IMR-90 (cell line): ENCODE measurements at regions not wholly inside any gene's neighbourhood (a gene's known extent, or its start where the extent isn't known, plus 50 kb on each side); places are given as distances from the start of the nearest gene placed in this dataset.

Source experiments
- ATAC-seq: fragments of 200-7000 bp; cut with Tn5 transposase; 2 replicates; pipeline ENCODE4 v1.9.1; 2020; ENCODE audit warnings: low read depth, mild to moderate bottlenecking, moderate library complexity
- BruUV-seq: library from RNA; stranded (reverse); fragments of 400-500 nt; replicated peaks from 2 replicates; lab custom pipeline; 2021; lab: Mats Ljungman, UMichigan
- CTCF ChIA-PET: fragments of 300-600 bp; formaldehyde crosslinking; extraction: SDS; loops from one replicate; lab custom pipeline; 2021; ENCODE audit warnings: antibody characterized with exemption; lab: Yijun Ruan, JAX
- POLR2A ChIA-PET: fragments of 300-600 bp; sonication (Branson Sonifier 250); formaldehyde crosslinking; loops from one replicate; lab custom pipeline; 2022; ENCODE audit warnings: antibody characterized with exemption; ENCODE audit not compliant: unreplicated experiment; lab: Charles Lee
- DNase-seq: peaks from one replicate; pipeline ENCODE4 v3.0.0; 2013
- H2AFZ ChIP-seq: replicated peaks from 2 replicates; pipeline ENCODE3; 2013; ENCODE audit warnings: low read length, mild to moderate bottlenecking; ENCODE audit not compliant: poor library complexity
- H2AK5ac ChIP-seq: 2 replicates; pipeline ENCODE4 v1.6.1; 2013; ENCODE audit warnings: low read depth, low read length, inconsistent platforms
- H2AK9ac ChIP-seq: replicated peaks from 2 replicates; pipeline ENCODE3; 2013; ENCODE audit warnings: mild to moderate bottlenecking, low read depth, low read length, moderate library complexity; ENCODE audit not compliant: poor library complexity
- H2BK120ac ChIP-seq: 2 replicates; pipeline ENCODE4 v1.6.1; 2013; ENCODE audit warnings: low read depth, low read length, inconsistent platforms
- H2BK15ac ChIP-seq: 3 replicates; pipeline ENCODE4 v1.6.1; 2013; ENCODE audit warnings: low read depth, low read length, inconsistent platforms
- H2BK20ac ChIP-seq: 2 replicates; pipeline ENCODE4 v1.6.1; 2013; ENCODE audit warnings: low read depth, mild to moderate bottlenecking, inconsistent platforms, low read length, moderate library complexity
- H2BK5ac ChIP-seq: 2 replicates; pipeline ENCODE4 v1.6.1; 2013; ENCODE audit warnings: mild to moderate bottlenecking, low read depth, low read length, inconsistent platforms; ENCODE audit not compliant: poor library complexity, severe bottlenecking
- H3K14ac ChIP-seq: replicated peaks from 2 replicates; pipeline ENCODE4 v1.6.1; 2013; ENCODE audit warnings: low read depth, low read length, inconsistent platforms
- H3K18ac ChIP-seq: 2 replicates; pipeline ENCODE4 v1.6.1; 2013; ENCODE audit warnings: low read depth, low read length, control low read depth
- H3K23ac ChIP-seq: 2 replicates; pipeline ENCODE4 v1.6.1; 2013; ENCODE audit warnings: low read depth, low read length, inconsistent platforms
- H3K27ac ChIP-seq: 2 replicates; pipeline ENCODE4 v1.5.1; 2013; ENCODE audit warnings: mild to moderate bottlenecking, control low read depth, low read length; ENCODE audit not compliant: insufficient read depth
- H3K27me3 ChIP-seq: 2 replicates; pipeline ENCODE4 v1.6.1; 2013; ENCODE audit warnings: low read length; ENCODE audit not compliant: control insufficient read depth, insufficient read depth
- H3K36me3 ChIP-seq: 2 replicates; pipeline ENCODE4 v1.6.1; 2013; ENCODE audit warnings: low read length, mixed read lengths; ENCODE audit not compliant: control insufficient read depth, insufficient read depth
- H3K4ac ChIP-seq: 2 replicates; pipeline ENCODE4 v1.6.1; 2013; ENCODE audit warnings: low read depth, low read length, inconsistent platforms
- H3K4me1 ChIP-seq: 2 replicates; pipeline ENCODE4 v1.6.1; 2013; ENCODE audit warnings: low read length, mixed read lengths; ENCODE audit not compliant: control insufficient read depth, insufficient read depth
- H3K4me2 ChIP-seq: 2 replicates; pipeline ENCODE4 v1.6.1; 2013; ENCODE audit warnings: low read depth, mild to moderate bottlenecking, control low read depth, low read length, moderate library complexity
- H3K4me3 ChIP-seq: 2 replicates; pipeline ENCODE4 v1.5.1; 2013; ENCODE audit warnings: low read depth, mild to moderate bottlenecking, control low read depth, low read length, moderate library complexity; ENCODE audit not compliant: insufficient read depth
- H3K56ac ChIP-seq: 2 replicates; pipeline ENCODE4 v1.6.1; 2013; ENCODE audit warnings: low read length, inconsistent platforms; ENCODE audit not compliant: insufficient read depth; ENCODE audit errors: extremely low read depth
- H3K79me1 ChIP-seq, 2 experiments: 2 replicates each; pipeline ENCODE4 v1.6.1; 2013; ENCODE audit warnings: low read length in 2 of 2, inconsistent platforms in 1 of 2, low read depth in 1 of 2
- H3K9ac ChIP-seq: 2 replicates; pipeline ENCODE4 v1.6.1; 2013; ENCODE audit warnings: low read depth, low read length, control low read depth
- H3K9me1 ChIP-seq: 2 replicates; pipeline ENCODE4 v1.6.1; 2013; ENCODE audit warnings: low read length, inconsistent platforms; ENCODE audit not compliant: insufficient read depth
- H3K9me3 ChIP-seq: 2 replicates; pipeline ENCODE4 v1.6.1; 2013; ENCODE audit warnings: low read length; ENCODE audit not compliant: control insufficient read depth, insufficient read depth
- H4K20me1 ChIP-seq: 2 replicates; pipeline ENCODE4 v1.6.1; 2013; ENCODE audit warnings: low read length, inconsistent platforms; ENCODE audit not compliant: insufficient read depth
- H4K5ac ChIP-seq: 2 replicates; pipeline ENCODE4 v1.6.1; 2013; ENCODE audit warnings: mild to moderate bottlenecking, low read depth, low read length, control low read depth
- H4K8ac ChIP-seq, 2 experiments: 2 replicates each; pipeline ENCODE4 v1.6.1; 2013; ENCODE audit warnings: low read depth in 2 of 2, low read length in 2 of 2, control low read depth in 1 of 2, inconsistent platforms in 1 of 2
- H4K91ac ChIP-seq: 2 replicates; pipeline ENCODE4 v1.6.1; 2013; ENCODE audit warnings: low read depth, low read length, inconsistent platforms; ENCODE audit not compliant: insufficient read depth
- CEBPB ChIP-seq: IDR thresholded peaks from 2 replicates; pipeline ENCODE4 v1.6.1; 2012; ENCODE audit warnings: low read depth, low read length, improper control_type of control experiment
- FOS ChIP-seq: fragments of 150-350 bp; IDR thresholded peaks from 2 replicates; pipeline ENCODE4 v1.6.1; 2016; ENCODE audit warnings: low read depth, low read length
- MAFK ChIP-seq: IDR thresholded peaks from 2 replicates; pipeline ENCODE4 v1.6.1; 2012; ENCODE audit warnings: low read depth, low read length, improper control_type of control experiment
- MAZ ChIP-seq: IDR thresholded peaks from 2 replicates; pipeline ENCODE4 v1.6.1; 2012; ENCODE audit warnings: low read depth, mild to moderate bottlenecking, low read length, improper control_type of control experiment, moderate library complexity, borderline replicate concordance
- MXI1 ChIP-seq: IDR thresholded peaks from 2 replicates; pipeline ENCODE4 v1.6.1; 2012; ENCODE audit warnings: low read depth, mild to moderate bottlenecking, low read length, moderate library complexity, borderline replicate concordance
- NFE2L2 ChIP-seq: fragments of 150-350 bp; IDR thresholded peaks from 2 replicates; pipeline ENCODE4 v1.6.1; 2016; ENCODE audit warnings: low read depth, mild to moderate bottlenecking, low read length
- POLR2A ChIP-seq: IDR thresholded peaks from 2 replicates; pipeline ENCODE4 v1.6.1; 2012; ENCODE audit warnings: mild to moderate bottlenecking, low read depth, low read length
- RCOR1 ChIP-seq: IDR thresholded peaks from 2 replicates; pipeline ENCODE4 v1.6.1; 2012; ENCODE audit warnings: mild to moderate bottlenecking, low read length, improper control_type of control experiment; ENCODE audit not compliant: insufficient replicate concordance
- RFX5 ChIP-seq: IDR thresholded peaks from 2 replicates; pipeline ENCODE4 v1.8.0; 2012; ENCODE audit warnings: low read depth, mild to moderate bottlenecking, low read length, moderate library complexity
- WGBS, 2 experiments: methylation state at CpG; one replicate each; pipeline versions ENCODE4 v1.1.5 to v1.1.7; 2013; ENCODE audit warnings: missing lambda C conversion rate in 2 of 2; ENCODE audit not compliant: insufficient read length in 1 of 2; ENCODE audit errors: extremely low coverage in 2 of 2; 5-methylcytosine and 5-hydroxymethylcytosine counted together
- dilution Hi-C: fragments of 300-500 bp; cut with HindIII; formaldehyde crosslinking; loops from one replicate; pipeline ENCODE4 v1.14.3; 2018; ENCODE audit warnings: low sequenced_read_pairs; ENCODE audit not compliant: unreplicated experiment
- in situ Hi-C: fragments of 300-500 bp; cut with MboI; formaldehyde crosslinking; loops from 3 replicates; pipeline ENCODE4 v1.14.3; 2019; ENCODE audit warnings: low sequenced_read_pairs, inconsistent platforms, mixed read lengths
- intact Hi-C: fragments of 100-400 bp; cut with micrococcal nuclease; formaldehyde crosslinking; loops from 2 replicates; pipeline ENCODE4 v1.10.0; 2022
- TF ChIP-seq, protein P1 (sequence below): fragments of 150-350 bp; IDR thresholded peaks from 2 replicates; pipeline ENCODE4 v1.6.1; 2016; ENCODE audit warnings: low read depth, mild to moderate bottlenecking, low read length, moderate library complexity, borderline replicate concordance

DNA sequence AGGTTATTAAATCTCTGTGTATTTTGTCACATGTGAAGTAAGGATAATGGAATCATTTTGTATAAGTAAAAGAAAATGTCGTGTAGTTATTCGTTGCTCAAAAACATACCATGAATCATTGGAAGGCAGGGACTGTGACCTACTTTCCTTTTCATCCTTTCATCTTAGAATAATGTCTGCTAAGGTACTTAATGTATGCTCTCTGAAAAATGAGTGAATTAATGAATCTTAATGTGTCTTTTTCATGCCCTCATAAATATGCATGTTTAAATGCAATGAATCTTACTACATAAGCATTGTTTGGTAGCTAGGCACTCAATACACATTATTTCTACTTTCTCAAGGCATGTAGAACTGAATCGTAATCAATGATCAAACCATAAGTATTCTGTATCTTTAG lies 343.9 kb downstream of the MAGEB5 start:
- Histone ChIP-seq H3K27me3 (no peaks in the 10 kb centered on the region), H2BK15ac (no peak overlapping the region), H3K14ac (no peak overlapping the region), H3K4me2 (no peak overlapping the region), H3K18ac (no peak overlapping the region), H2AFZ (no peak overlapping the region), H3K9ac (no peak overlapping the region), H3K4me1 (no peaks in the 10 kb centered on the region), H3K23ac (no peak overlapping the region), H2BK120ac (no peak overlapping the region), H3K56ac (no peak overlapping the region), H3K36me3 (no peaks in the 10 kb centered on the region), H2AK5ac (no peak overlapping the region), H2BK5ac (no peak overlapping the region), H3K79me1 (no peaks in the 10 kb centered on the region), H2AK9ac (no peak overlapping the region), H2BK20ac (no peak overlapping the region), H3K27ac (no peak overlapping the region), H3K9me1 (no peaks in the 10 kb centered on the region), H4K91ac (no peak overlapping the region), H4K5ac (no peak overlapping the region), H3K4ac (no peak overlapping the region), H3K9me3 (no peaks in the 10 kb centered on the region; the same call in 1 of the 2 replicates), H3K4me3 (no peak overlapping the region), H4K20me1 (no peaks in the 10 kb centered on the region), H4K8ac (no peak overlapping the region)
- in situ Hi-C loops: no loop called here
- dilution Hi-C loops: no loop called here
- BruUV-seq: no TSS peak
- ChIA-PET POLR2A (no interaction called here), CTCF (interaction anchor here (0.6 kb wide), 1 partner anchor 856 kb away, joined by 3 read pairs; no protein-coding TSS in a partner anchor)
- WGBS, 2 experiments: no CpG with 5 or more reads among the region's 3 CpGs
- DNase-seq (no peak), ATAC-seq (no peak)
- intact Hi-C loops: no loop called here
- TF ChIP-seq POLR2A (no peak), FOS (no peak), MAZ (no peak), NFE2L2 (no peak), RCOR1 (no peak), RFX5 (no peak), MXI1 (no peak), MAFK (no peak), CEBPB (no peak)
- TF ChIP-seq, protein P1, sequence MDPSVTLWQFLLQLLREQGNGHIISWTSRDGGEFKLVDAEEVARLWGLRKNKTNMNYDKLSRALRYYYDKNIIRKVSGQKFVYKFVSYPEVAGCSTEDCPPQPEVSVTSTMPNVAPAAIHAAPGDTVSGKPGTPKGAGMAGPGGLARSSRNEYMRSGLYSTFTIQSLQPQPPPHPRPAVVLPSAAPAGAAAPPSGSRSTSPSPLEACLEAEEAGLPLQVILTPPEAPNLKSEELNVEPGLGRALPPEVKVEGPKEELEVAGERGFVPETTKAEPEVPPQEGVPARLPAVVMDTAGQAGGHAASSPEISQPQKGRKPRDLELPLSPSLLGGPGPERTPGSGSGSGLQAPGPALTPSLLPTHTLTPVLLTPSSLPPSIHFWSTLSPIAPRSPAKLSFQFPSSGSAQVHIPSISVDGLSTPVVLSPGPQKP: no peak
